ENCODE measurements at regions not wholly inside any gene's neighbourhood (a gene's known extent, or its start where the extent isn't known, plus 50 kb on each side); places are given as distances from the start of the nearest gene placed in this dataset.

DNA sequence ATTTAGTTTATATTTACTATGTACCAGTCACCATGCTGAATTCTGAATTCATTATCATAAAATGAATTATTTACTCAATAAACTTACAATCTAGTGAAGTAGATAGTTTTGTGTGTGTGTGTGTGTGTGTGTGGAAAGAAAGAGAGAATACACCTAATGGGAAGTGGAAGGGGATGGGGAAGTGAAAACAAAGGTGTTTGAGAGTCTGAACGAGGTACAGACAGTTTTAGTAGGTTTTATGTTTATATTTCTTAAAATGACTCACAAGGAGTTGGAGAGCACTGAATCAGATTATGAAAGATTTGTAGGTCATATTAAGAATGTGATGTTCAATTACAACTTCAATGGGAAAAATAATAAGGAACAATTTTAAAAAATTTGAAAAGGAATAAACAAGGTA is 1753.0 kb downstream of the SLITRK1 start:
- Histone ChIP-seq H2AFZ (no peak overlapping the region), H3K4me1 (ENCODE audit: insufficient read depth) (no peaks in the 10 kb centered on the region), H3K9me2 (replicated peaks; ENCODE audit: insufficient read depth) (no peaks in the 10 kb centered on the region), H3K36me3 (replicated peaks; ENCODE audit: insufficient read depth, low read depth) (no peaks in the 10 kb centered on the region), H3K27me3 (no peaks in the 10 kb centered on the region), H4K20me1 (ENCODE audit: insufficient read depth, poor library complexity, severe bottlenecking) (no peaks in the 10 kb centered on the region), H3K27ac (no peak overlapping the region), H3K79me2 (no peaks in the 10 kb centered on the region), H3K9me3 (ENCODE audit: low read depth) (no peaks in the 10 kb centered on the region), H3K4me3 (no peak overlapping the region), H3K4me2 (no peak overlapping the region)
- DNase-seq (ENCODE audit: low spot score), result no peak
- TF ChIP-seq EZH2phosphoT487 (IDR thresholded peaks at IDR 0.05; ENCODE audit: low read depth, severe bottlenecking, unreplicated experiment) (no peak), CTCF (IDR thresholded peaks at IDR 0.05; ENCODE audit: poor library complexity) (no peak), EZH2 (IDR thresholded peaks at IDR 0.05; ENCODE audit: borderline replicate concordance) (no peak)
- WGBS (ENCODE audit: low lambda C conversion rate, missing lambda C conversion rate), result 68% methylated on average over 1 of the region's 1 CpG

- 64% methylated on average over 5 of the region's 5 CpGs for WGBS (ENCODE audit: low lambda C conversion rate, missing lambda C conversion rate)
Measured at GRCh38 chr13:82118589-82118988, 1763.7 kb downstream of the SLITRK1 start.

DNA sequence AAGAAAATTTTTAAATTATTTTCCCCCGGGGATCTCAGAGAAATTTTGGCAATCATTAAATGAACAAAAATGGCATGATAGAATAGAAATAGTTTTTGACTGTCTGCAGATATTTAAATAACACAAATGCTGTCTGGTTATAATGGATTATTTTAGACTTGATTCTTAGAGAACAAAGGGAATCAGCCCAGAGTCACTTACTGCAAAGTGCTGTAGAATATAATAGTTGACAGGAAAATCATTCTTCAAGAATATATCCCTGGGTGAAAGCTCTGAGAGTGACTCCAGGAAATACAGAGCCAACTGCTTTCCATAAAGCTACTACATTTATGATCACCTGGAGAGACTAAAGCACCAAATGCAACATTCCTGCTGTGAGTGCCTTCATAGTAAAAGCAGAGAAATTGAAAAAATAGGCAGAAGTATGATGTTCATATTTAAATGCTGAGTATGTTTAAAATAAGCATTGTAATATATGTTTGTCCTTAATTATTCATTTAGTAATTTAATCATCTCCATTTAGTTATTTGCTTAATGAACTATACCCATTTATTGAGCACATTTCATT is 1765.8 kb downstream of the SLITRK1 start:
- H3K9me3 ChIP-seq (ENCODE audit: low read depth), result no peaks in the 10 kb centered on the region
- H3K27me3 ChIP-seq, result no peaks in the 10 kb centered on the region
- WGBS (ENCODE audit: low lambda C conversion rate, missing lambda C conversion rate), result 95% methylated on average over 1 of the region's 1 CpG
- H3K4me2 ChIP-seq, result no peak overlapping the region
- TF ChIP-seq CTCF (IDR thresholded peaks at IDR 0.05; ENCODE audit: poor library complexity) (no peak), EZH2phosphoT487 (IDR thresholded peaks at IDR 0.05; ENCODE audit: low read depth, severe bottlenecking, unreplicated experiment) (no peak)
- no peaks in the 10 kb centered on the region for H3K79me2 ChIP-seq
- H3K9me2 ChIP-seq (replicated peaks; ENCODE audit: insufficient read depth), result no peaks in the 10 kb centered on the region
- H3K27ac ChIP-seq, result no peak overlapping the region
- H3K4me3 ChIP-seq, result no peak overlapping the region
- H3K4me1 ChIP-seq (ENCODE audit: insufficient read depth), result no peaks in the 10 kb centered on the region
- no peak overlapping the region for H2AFZ ChIP-seq
- no peak for DNase-seq (ENCODE audit: low spot score)
- no peaks in the 10 kb centered on the region for H4K20me1 ChIP-seq (ENCODE audit: insufficient read depth, poor library complexity, severe bottlenecking)
- no peaks in the 10 kb centered on the region for H3K36me3 ChIP-seq (replicated peaks; ENCODE audit: insufficient read depth, low read depth)

More at GRCh38 chr13:82118589-82118988, 1763.7 kb downstream of the SLITRK1 start:
- H2AFZ ChIP-seq, result no peak overlapping the region
- no peaks in the 10 kb centered on the region for H3K27me3 ChIP-seq
- no peaks in the 10 kb centered on the region for H3K36me3 ChIP-seq (replicated peaks; ENCODE audit: insufficient read depth, low read depth)
- no peak overlapping the region for H3K4me2 ChIP-seq
- no peaks in the 10 kb centered on the region for H3K9me3 ChIP-seq (ENCODE audit: low read depth)
- H3K4me3 ChIP-seq, result no peak overlapping the region
- no peaks in the 10 kb centered on the region for H3K4me1 ChIP-seq (ENCODE audit: insufficient read depth)
- TF ChIP-seq CTCF (IDR thresholded peaks at IDR 0.05; ENCODE audit: poor library complexity) (no peak), EZH2phosphoT487 (IDR thresholded peaks at IDR 0.05; ENCODE audit: low read depth, severe bottlenecking, unreplicated experiment) (no peak), EZH2 (IDR thresholded peaks at IDR 0.05; ENCODE audit: borderline replicate concordance) (no peak)
- DNase-seq (ENCODE audit: low spot score), result no peak
- no peak overlapping the region for H3K27ac ChIP-seq
- H3K79me2 ChIP-seq, result no peaks in the 10 kb centered on the region
- no peaks in the 10 kb centered on the region for H4K20me1 ChIP-seq (ENCODE audit: insufficient read depth, poor library complexity, severe bottlenecking)
- no peaks in the 10 kb centered on the region for H3K9me2 ChIP-seq (replicated peaks; ENCODE audit: insufficient read depth)

DNA sequence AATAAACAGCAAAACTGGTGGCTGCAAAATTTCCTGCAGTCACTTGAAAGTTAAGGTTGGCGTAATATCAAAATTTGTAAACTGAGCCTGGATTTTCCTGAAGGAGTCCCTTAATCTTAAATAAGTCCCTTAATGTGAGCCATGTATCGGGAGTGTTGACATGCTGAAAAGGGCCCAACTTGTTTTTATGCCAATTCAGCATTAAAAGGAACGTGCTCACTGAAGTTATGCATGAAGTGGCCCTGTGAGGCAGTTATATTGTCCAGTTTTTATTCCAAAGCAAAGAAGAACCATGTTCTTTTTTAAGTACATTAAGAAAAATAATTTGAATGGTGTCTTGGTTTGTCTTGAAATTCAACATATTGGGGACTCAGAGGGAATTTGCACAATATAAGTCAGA is 1766.9 kb downstream of the SLITRK1 start:
- H3K36me3 ChIP-seq (replicated peaks; ENCODE audit: insufficient read depth, low read depth), result no peaks in the 10 kb centered on the region
- H3K9me3 ChIP-seq (ENCODE audit: low read depth), result no peaks in the 10 kb centered on the region
- 86% methylated on average over 3 of the region's 3 CpGs for WGBS (ENCODE audit: low lambda C conversion rate, missing lambda C conversion rate)
- DNase-seq (ENCODE audit: low spot score), result no peak
- H3K4me3 ChIP-seq, result no peak overlapping the region
- TF ChIP-seq EZH2phosphoT487 (IDR thresholded peaks at IDR 0.05; ENCODE audit: low read depth, severe bottlenecking, unreplicated experiment) (no peak), EZH2 (IDR thresholded peaks at IDR 0.05; ENCODE audit: borderline replicate concordance) (no peak), CTCF (IDR thresholded peaks at IDR 0.05; ENCODE audit: poor library complexity) (no peak)
- H3K4me1 ChIP-seq (ENCODE audit: insufficient read depth), result no peaks in the 10 kb centered on the region
- no peaks in the 10 kb centered on the region for H4K20me1 ChIP-seq (ENCODE audit: insufficient read depth, poor library complexity, severe bottlenecking)
- H3K27ac ChIP-seq, result no peak overlapping the region
- H3K79me2 ChIP-seq, result no peaks in the 10 kb centered on the region
- no peak overlapping the region for H3K4me2 ChIP-seq
- H3K9me2 ChIP-seq (replicated peaks; ENCODE audit: insufficient read depth), result no peaks in the 10 kb centered on the region
- no peak overlapping the region for H2AFZ ChIP-seq
- no peaks in the 10 kb centered on the region for H3K27me3 ChIP-seq

Data from hepatocyte (in vitro differentiated cells).